Lower leg skin (tissue), 4 donors: ENCODE measurements at regions not wholly inside any gene's neighbourhood (a gene's known extent, or its start where the extent isn't known, plus 50 kb on each side); places are given as distances from the start of the nearest gene placed in this dataset.

ENCODE experiments used
- DNase-seq, 2 donors: peaks; one replicate each; pipeline ENCODE4 v3.0.0-alpha.2; 2019; ENCODE audit warnings: low spot score in 2 of 2
- H3K4me3 ChIP-seq: fragments of 200-600 bp; sonication (generic); 2 replicates; pipeline ENCODE4 v1.5.1; 2017; ENCODE audit warnings: mild to moderate bottlenecking, low read depth; ENCODE audit not compliant: poor library complexity, severe bottlenecking
- CTCF ChIP-seq, 3 donors: fragments of 450-650 bp; IDR thresholded peaks; one replicate each; pipeline ENCODE4 v1.5.1; 2016; ENCODE audit warnings: antibody characterized with exemption in 3 of 3, mild to moderate bottlenecking in 3 of 3, moderate library complexity in 2 of 3
- POLR2A ChIP-seq, 2 donors: fragments of 450-650 bp; IDR thresholded peaks; one replicate each; pipeline ENCODE4 v1.6.1; 2016 to 2017; ENCODE audit warnings: antibody characterized with exemption in 2 of 2, mild to moderate bottlenecking in 1 of 2, moderate library complexity in 1 of 2
- WGBS, 2 donors: methylation state at CpG; one replicate each; pipeline ENCODE4 v1.1.5; 2018; 5-methylcytosine and 5-hydroxymethylcytosine counted together
- intact Hi-C: fragments of 100-400 bp; cut with DNase I; formaldehyde crosslinking; loops from one replicate; pipeline ENCODE4 v1.15.0; 2023; ENCODE audit warnings: low total_unique reads

DNA sequence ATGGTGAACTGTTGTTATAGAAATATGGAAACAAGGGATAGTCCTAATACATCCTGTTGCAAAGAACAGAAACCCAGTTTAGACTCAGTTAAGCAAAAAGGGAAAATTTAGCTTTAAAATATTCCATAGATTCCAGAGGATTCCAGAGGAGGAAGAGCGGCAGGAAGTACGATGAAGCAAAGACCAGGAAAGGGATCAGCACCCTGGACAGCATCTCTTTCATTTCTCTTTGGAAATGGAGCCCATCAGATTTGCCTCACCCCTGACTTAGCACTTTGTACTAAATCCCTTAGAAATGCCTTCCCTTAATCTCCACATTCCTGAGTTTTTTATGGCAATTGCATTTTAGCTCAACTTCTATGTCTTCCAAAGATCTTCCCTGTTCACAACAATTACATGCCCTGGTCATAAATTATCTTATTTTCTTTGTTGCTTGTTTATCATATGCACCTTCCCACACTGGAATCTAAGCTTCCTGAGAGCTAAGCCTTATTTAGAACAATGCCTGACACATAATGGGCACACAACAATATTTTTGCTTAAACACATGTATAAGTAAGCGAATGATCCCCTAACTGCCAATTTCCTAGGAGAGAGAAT lies 150.0 kb upstream of the RBFOX1 start:
- intact Hi-C loops, result no loop called here
- DNase-seq, result no peak
- WGBS, 2 donors, result 41 to 43% methylated on average over 3 of the region's 3 CpGs
- no peak overlapping the region for H3K4me3 ChIP-seq
- TF ChIP-seq CTCF (IDR thresholded peaks at IDR 0.05) (no peak), POLR2A (IDR thresholded peaks at IDR 0.05) (no peak)

GRCh38 chr16:7177875-7178274 lies 154.8 kb upstream of the RBFOX1 start:
- intact Hi-C loops, result no loop called here
- WGBS, 2 donors, result 77 to 84% methylated on average over 2 of the region's 2 CpGs
- H3K4me3 ChIP-seq, result no peak overlapping the region
- TF ChIP-seq CTCF (IDR thresholded peaks at IDR 0.05) (no peak), POLR2A (IDR thresholded peaks at IDR 0.05) (no peak)
- DNase-seq, result no peak

- no peak for TF ChIP-seq CTCF (IDR thresholded peaks at IDR 0.05)
- TF ChIP-seq POLR2A (IDR thresholded peaks at IDR 0.05), result no peak
- no peak for DNase-seq
- H3K4me3 ChIP-seq, result no peak overlapping the region
- intact Hi-C loops, result no loop called here
- 89 to 92% methylated on average over 3 of the region's 3 CpGs for WGBS, 2 donors
Observed at GRCh38 chr16:7171151-7171550, 161.5 kb upstream of the RBFOX1 start.

GRCh38 chr16:7167626-7168025 lies 165.0 kb upstream of the RBFOX1 start:
- WGBS, 2 donors, result 38% methylated on average over 6 of the region's 6 CpGs
- TF ChIP-seq POLR2A (IDR thresholded peaks at IDR 0.05) (no peak), CTCF (IDR thresholded peaks at IDR 0.05) (no peak)
- H3K4me3 ChIP-seq, result no peak overlapping the region
- DNase-seq, result no peak
- intact Hi-C loops, result no loop called here

DNA sequence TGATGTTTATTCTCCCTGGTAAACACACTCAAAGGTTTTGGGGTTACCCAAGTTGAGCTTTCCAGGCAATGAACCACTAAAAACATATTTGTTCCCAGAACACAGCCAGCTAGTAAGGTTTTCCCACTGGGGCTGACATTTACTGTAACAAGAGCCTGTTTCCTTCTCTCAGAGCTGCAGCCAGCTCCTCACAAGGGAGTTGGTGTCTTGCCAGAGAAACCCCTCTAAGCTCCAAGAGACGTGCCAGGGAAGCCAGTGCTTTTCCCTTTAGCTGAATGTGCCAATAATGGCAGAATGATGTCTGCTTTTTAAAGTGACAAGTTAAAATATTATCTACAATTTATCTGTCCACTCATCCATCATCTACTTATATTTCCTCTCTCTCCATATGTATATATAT lies 170.8 kb upstream of the RBFOX1 start:
- intact Hi-C loops, result no loop called here
- TF ChIP-seq CTCF (IDR thresholded peaks at IDR 0.05), result no peak
- TF ChIP-seq POLR2A (IDR thresholded peaks at IDR 0.05), result no peak
- H3K4me3 ChIP-seq, result no peak overlapping the region
- WGBS, 2 donors, result 4 to 17% methylated on average over 1 of the region's 1 CpG
- DNase-seq, result no peak

GRCh38 chr16:7160093-7160492 lies 172.6 kb upstream of the RBFOX1 start:
- intact Hi-C loops, result no loop called here
- DNase-seq, result no peak
- TF ChIP-seq CTCF (IDR thresholded peaks at IDR 0.05) (no peak), POLR2A (IDR thresholded peaks at IDR 0.05) (no peak)
- H3K4me3 ChIP-seq, result no peak overlapping the region
- WGBS, 2 donors, result 50 to 57% methylated on average over 3 of the region's 3 CpGs
